SH-SY5Y (cell line): ENCODE measurements at regions not wholly inside any gene's neighbourhood (a gene's known extent, or its start where the extent isn't known, plus 50 kb on each side); places are given as distances from the start of the nearest gene placed in this dataset.

Source experiments
- GATA2 ChIP-seq: IDR thresholded peaks from 2 replicates; pipeline ENCODE4 v1.6.1; 2011; ENCODE audit warnings: mild to moderate bottlenecking, low read depth, low read length
- GATA3 ChIP-seq: IDR thresholded peaks from 2 replicates; pipeline ENCODE4 v1.6.1; 2011; ENCODE audit warnings: low read depth, mild to moderate bottlenecking, low read length, moderate library complexity

DNA sequence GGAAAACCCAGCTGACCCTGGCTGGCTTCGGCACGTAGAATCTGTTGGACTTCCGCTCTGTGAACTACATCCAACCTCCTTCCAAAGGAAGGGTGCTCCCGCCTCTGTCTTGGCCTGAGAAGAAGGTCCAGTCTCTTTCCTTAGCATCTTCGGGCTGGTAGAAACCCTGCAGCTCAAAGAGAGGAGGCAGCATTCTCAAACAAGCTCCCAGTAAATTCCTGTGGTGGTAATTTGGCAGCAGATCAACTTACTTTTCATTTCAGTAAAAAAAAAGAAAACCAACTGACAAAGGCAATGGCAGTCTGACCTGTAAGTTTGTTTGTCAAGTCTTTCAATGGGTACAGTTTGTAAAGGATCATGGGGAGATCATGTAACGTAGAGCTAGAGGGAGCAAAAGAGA is 176.7 kb downstream of the MED10 start:
- TF ChIP-seq GATA3 (no peak), GATA2 (no peak)
